ENCODE measurements at regions not wholly inside any gene's neighbourhood (a gene's known extent, or its start where the extent isn't known, plus 50 kb on each side); places are given as distances from the start of the nearest gene placed in this dataset.
"Not testable (repeated sequence)": the region's sequence is repeated elsewhere in the genome, so short reads cannot be mapped to it uniquely, and the experiment has no call there.

DNA sequence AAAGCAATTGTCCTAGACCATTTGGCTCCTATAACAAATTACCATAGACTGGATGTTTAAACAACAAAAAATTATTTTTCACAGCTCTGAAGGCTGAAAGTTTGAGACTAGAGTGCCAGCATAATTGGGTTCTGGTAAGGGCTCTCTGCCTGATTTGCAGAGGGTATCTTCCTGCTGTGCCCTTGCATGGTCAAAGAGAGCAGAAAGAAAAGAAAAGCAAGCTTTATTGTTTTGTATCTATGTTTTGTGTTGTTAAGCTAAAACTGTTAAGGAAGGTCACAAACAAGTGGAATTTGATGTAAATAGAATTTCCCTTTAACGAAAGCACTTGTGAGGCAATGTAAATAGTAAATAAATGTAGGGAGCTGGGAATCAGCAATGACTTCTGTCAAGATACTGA, 1031.0 kb upstream of the ATXN7L3B start:
- no peak for DNase-seq (ENCODE audit: low read depth in 2 of 2)

DNA sequence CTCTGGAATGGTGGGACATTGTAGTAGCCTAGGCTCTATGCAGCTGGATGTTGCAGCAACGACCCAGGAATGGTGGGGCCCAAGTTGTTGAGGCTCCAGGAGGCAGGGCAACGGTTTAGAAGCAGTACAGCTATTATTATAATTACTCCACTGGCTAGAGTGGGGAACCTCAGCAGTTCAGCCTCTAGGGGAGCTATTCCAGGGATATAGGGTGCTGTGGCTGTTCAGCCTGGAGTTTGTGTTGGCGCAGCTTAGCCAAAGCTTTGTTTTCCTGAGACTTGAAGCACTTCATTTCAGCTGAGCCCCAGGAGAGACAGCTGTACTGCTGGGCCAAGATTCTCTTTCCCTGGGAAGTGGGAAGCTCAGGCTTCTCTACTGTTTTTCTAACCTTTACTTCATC, 1023.0 kb upstream of the ATXN7L3B start:
- DNase-seq (ENCODE audit: low read depth in 2 of 2), result no peak

DNA sequence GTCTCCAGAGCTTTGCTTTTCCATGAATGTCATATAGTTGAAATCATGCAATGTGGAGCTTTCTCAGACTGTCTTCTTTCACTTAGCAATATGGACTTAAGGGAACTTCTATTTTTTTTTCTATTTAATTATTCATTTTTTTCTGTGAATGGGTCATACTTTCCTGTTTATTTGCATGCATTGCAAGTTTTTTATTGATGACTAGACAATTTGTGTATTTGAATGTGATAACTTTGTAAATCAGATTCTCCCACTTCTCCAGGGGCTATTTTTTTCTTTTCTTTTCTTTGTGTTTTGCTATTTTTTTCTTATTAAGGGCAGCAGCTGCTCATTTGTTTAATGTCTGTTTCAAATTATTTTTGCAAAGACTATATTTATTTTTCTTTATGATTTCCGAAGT, 1019.8 kb upstream of the ATXN7L3B start:
- DNase-seq (ENCODE audit: low read depth in 2 of 2), result no peak

DNA sequence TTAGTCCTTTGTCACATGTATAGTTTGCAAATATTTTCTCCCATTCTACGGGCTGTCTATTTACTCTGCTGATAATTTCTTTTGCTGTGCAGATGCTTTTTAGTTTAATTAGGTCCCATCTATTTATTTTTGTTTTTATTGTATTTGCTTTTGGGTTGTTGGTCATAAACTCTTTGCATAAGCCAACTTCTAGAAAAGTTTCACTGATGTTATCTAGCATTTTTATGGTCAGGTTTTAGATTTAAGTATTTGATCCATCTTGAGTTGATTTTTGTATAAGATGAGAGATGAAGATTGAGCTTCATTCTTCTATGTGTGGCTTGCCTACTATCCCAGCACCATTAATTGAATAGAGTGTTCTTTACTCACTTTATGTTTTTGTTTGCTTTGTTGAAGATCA, 1008.4 kb upstream of the ATXN7L3B start:
- DNase-seq (ENCODE audit: low read depth in 2 of 2), result no peak

DNA sequence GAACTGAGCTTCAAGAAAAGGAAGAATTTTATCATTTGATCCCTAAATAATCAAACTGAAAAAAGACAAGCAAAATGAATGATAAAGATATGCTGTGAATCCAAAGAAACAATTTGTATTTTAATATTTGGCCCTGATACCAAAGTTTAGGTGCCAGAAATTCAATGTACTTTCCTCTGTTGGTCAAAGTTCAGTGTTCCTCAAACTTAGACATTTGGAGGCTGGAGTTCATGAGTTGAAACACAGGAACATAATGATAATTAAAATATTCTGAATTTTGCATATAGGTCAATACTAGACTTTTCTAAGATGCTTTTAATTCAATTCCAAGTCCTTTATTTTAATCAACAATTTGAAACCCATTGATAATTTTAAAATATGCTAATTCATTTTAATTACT, 1007.7 kb upstream of the ATXN7L3B start:
- no peak for DNase-seq (ENCODE audit: low read depth in 2 of 2)

DNA sequence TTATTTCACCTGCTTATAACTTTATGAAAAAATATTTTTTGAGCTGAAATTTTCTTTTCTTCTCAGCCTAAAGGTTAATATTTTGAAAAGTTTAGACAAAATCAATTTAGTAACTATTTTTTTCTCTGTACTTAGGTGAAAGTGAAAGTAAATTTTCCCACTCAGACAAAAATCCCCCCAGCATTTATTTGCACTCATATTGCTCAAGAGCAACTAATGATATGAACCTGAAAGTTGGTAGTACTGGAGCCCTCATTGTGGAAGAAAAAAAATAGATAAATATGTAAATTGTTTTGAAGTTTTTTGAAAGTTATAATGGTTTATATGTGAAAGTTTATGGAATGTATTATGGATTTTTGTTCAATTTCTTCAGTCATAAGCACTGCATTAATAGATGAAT, 1005.9 kb upstream of the ATXN7L3B start:
- no peak for DNase-seq (ENCODE audit: low read depth in 2 of 2)

DNA sequence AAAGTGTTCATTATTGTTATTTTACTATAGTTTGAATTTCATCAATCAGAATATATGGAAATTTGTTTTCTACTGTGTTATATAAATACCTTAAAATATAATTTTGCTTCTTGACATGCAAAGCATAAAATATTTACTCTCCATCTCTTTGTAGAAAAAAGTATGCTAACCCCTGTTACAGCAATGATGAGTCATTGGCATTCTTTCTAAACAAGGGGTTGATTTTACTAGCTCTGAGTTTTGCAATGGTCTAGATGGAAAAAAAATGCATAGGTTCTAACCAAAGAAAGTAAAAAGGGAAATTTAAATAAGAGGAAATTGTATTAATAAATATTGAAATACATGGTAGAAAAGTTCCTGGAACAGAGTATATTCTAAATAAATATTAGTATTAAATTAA, 990.2 kb upstream of the ATXN7L3B start:
- no peak for DNase-seq (ENCODE audit: low read depth in 2 of 2)

DNA sequence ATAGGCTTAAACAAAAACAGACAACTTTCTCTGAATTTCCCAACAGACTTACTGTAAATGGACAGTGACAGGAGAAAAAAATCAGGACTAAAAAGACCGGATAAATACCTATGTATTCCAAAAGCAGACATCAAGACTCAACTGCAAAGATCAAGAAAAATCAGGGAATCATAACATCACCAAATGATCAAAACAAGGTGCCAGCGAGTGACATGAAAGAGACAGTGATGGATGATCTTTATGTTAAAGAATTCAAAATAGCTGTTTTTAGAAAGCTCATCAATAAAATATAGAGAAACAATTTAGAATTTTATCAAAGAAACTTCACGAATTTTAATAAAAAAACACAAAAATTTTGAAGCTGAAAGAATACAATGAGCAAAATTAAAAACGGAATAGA, 952.5 kb upstream of the ATXN7L3B start:
- DNase-seq (ENCODE audit: low read depth in 2 of 2), result no peak

DNA sequence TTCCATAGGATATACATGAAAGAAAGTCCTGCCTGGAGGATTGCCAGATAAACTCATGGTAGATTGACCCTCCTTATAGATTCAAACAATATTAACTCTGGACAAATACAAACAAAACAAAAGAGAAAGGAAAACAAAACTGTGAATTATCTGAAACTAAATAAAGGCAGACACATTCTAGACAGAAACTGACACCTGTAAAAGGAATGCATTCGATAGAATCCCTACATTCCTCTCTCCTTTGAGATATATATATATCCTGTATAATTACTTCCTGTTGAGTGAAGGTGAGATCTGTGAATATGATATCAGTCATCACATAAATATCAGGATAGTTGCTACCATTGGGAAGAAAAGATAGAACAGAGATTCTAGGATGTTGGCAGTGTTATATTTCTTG, 948.4 kb upstream of the ATXN7L3B start:
- no peak for DNase-seq (ENCODE audit: low read depth in 2 of 2)

DNA sequence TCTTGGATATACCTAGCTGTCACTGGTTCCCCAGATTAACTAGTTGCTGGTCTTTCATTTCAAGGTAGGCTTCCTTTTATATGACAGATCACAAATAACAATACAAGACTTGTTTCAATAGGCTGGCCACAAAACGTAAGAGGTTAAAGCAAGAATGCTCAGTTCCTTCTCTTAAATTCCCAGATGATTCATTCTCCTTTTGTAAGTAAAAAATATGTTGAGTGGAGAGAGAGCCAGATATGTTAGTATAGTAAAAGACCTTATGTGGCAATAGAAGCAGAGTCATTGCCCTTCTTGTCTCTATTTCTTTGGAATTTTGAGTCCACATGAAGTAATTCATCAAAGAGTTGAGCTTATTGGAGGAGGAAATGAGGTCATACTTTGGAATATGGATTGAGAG, 939.0 kb upstream of the ATXN7L3B start:
- no peak for DNase-seq (ENCODE audit: low read depth in 2 of 2)

DNA sequence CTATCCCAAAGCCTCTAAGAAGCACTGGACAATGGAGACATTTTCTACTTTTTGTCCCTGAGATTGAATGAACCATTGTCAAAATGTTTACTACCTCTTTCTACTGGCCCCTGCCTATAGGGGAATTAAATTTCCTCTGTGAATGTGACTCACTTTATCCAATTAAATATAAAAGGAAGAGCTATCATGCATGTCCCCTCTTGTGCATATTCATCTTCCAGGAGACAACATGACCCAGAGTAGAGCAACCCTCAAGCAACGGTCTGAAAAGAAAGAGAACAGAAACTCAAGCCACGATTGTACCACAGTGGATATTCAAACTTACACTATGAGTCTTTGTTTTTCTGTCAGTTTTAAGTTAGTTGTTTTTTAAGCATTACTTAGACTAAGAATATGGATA, 938.4 kb upstream of the ATXN7L3B start:
- no peak for DNase-seq (ENCODE audit: low read depth in 2 of 2)

DNA sequence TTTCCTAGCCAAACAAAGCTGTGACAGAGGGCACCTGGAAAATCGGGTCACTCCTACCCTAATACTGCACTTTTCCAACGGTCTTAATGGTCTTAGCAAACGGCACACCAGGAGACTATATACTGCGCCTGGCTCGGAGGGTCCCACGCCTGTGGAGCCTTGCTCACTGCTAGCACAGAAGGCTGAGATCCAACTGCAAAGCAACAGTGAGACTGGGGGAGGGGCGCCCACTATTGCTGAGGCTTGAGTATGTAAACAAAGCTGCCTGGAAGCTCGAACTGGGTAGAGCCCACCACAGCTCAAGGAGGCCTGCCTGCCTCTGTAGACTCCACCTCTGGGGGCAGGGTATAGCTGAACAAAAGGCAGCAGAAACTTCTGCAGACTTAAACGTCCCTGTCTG, 931.7 kb upstream of the ATXN7L3B start:
- DNase-seq (ENCODE audit: low read depth in 2 of 2), result not testable (repeated sequence)

DNA sequence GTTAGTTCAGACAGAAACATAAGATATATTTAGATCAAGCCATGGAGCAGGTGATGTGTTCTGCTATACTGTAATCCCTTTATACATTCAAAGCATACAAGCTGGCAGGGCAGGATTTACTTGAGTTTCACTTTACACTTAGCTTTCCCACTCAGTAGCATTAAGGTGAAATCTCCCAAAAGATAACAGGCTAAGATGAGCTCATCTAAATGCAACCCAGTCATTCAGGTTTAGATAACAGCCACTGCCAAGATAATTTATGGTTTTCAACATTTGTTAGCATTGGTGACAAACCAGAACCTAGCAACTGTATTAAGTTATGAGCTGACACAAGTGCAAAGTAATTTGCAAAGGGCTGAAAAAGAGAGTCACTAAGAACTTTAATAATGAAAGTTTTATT, 925.1 kb upstream of the ATXN7L3B start:
- DNase-seq (ENCODE audit: low read depth in 2 of 2), result no peak

DNA sequence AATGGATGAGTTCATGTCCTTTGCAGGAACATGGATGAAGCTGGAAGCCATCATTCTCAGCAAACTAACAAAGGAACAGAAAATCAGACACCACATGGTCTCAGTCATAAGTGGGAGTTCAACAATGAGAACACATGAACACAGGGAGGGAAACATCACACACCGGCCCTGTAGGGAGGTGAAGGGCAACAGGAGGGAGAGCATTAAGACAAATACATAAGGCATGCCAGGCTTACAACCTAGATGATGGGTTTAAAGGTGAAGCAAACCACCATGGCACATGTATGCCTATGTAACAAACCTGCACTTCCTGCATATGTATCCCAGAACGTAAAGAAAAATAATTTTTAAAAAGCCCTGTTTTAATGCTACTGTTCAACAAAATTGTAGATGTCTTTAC, 914.2 kb upstream of the ATXN7L3B start:
- no peak for DNase-seq (ENCODE audit: low read depth in 2 of 2)

DNA sequence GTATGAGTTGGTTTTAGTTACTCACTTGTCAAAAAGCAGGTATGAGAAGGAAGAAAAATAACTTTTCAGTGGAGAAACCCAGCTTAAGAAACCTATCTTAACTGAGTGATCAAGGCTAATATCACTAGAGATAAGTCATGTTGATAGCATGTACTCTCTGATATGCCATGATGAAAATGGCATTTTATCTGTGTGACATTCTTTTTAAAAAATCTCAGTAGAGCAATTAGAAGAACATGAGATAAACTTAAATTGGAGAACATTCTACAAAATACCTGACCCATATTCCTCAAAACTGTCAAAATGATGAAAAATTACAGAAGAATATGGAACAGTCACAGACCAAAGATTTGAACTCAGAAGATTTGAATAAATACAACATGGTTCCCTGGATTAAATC, 912.4 kb upstream of the ATXN7L3B start:
- DNase-seq (ENCODE audit: low read depth in 2 of 2), result no peak

DNA sequence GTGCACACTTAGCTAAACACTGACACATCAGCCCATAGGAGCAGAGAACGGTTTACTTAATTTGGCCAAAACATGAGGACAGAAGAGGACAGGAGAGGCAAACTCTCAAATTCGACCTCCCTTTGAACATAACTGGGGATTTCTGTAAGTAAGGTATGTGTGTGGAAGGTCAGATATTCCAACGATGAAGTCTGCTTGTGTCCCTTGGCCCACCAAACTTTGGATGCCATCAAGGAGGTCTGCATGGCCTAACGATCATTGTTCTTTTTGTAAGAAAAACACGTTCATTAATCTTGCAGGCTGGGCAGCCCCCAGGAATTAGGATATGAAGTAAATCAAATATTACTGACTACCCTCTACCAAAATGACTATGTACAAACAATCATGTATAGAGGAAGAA, 908.5 kb upstream of the ATXN7L3B start:
- no peak for DNase-seq (ENCODE audit: low read depth in 2 of 2)

DNA sequence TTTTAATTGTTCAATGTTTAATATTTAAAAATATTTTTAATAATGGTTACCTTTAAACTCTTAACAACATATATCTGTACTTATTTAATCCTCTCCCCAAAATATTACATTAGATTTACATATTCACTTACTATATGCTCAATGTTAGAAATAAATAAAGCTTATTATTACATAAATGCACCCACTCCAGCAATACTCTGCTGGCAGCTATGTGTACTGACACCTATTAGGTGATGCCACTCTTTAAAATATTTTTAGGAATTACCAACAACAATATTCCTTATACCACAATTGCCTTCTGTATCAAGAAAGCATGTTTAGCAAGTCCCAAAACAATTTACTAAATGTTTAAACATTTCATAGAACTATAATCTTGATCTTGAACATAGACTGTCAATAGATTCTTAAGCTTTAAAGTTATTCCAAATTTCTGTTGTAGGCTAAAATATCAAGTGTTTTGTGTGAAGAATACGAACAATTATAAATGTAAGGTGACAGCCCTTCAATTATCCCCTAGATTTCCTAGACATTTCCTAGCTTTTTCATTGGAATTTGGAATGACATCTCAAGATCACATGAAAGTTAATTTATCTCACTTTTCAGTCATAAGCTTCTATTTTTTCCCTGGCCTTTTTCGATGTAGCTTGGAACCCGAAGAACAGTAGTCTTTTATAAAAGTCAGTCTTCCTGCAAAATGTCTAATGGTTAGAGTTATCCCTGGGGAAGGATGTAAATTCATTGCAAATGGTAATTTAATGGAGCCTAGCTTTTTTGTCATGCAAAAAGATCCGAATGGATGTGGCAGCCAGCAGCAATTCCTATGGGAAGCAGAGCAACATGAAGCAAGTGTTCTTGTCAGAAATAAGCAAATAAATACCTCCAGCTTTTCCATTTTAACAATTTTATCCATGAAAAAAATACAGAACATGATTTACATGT, 907.5 kb upstream of the ATXN7L3B start:
- DNase-seq (ENCODE audit: low read depth in 2 of 2), result no peak

DNA sequence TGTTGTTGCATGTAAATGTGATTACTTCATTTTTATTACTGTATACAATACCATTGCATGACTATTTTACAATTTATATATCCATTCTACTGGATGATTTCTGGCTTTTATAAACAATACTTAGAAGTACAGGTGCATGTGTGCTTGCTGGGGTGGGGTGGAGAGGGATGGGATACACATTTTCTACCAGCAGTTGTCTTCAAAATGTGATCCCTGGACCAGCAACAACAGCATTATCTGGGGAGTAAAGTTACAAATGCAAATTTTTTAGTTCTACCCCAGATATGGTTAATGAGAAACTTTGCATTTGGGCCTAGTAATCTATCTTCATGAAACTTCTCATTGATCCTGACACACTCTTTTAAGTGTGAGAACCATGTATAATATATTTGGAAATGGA, 905.4 kb upstream of the ATXN7L3B start:
- no peak for DNase-seq (ENCODE audit: low read depth in 2 of 2)

DNA sequence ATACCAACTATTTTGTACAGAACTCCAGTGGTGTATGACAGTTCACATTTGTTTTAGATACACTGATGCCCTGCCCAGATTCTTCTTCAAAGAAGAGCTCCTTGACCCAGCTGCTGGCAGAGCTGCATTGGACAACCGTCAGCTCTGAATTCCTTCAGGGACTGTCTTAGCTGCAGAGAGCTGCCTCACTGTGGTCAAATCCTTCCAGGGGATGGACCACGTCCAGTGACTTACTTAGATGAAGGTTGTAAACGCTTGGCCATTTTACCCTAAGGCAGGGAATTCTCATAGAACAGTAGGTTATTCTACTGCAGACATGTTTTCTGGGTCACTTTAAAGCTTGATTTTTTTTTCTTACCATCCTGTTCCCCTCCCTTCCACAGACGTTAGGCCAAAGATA, 905.0 kb upstream of the ATXN7L3B start:
- no peak for DNase-seq (ENCODE audit: low read depth in 2 of 2)

DNA sequence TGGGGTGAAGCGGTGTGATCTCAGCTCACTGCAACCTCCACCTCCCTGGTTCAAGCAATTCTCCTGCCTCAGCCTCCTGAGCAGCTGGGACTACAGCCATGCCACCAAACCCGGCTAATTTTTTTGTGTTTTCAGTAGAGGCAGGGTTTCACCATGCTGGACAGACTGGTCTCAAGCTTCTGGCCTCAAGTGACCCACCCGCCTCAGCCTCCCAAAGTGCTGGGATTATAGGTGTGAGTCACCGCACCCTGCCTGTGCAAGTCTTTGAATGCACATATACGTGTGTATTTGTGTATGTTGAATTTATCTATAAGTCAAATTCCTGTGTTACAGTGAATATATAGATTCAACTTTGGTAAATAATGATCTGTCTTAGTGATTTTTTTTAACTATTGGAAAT, 898.2 kb upstream of the ATXN7L3B start:
- DNase-seq (ENCODE audit: low read depth in 2 of 2), result not testable (repeated sequence)

DNA sequence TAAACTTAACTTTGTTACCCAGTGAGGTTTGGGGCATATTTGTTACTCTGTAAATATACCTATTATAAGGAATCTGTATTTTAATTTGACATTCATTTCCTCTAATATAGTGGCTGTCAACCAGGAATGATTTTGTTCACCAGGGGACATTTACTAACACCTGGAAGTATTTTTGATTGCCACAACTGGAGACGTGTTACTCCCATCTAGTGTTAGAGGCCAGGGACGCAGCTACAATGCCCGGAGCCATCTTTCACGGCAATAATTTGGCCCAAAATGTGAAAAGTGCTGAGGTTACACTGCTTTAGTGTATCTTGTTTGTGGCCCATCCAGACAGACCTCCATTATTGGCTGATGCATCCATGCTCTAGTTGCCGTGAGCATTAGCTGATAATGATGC, 881.3 kb upstream of the ATXN7L3B start:
- no peak for DNase-seq (ENCODE audit: low read depth in 2 of 2)

DNA sequence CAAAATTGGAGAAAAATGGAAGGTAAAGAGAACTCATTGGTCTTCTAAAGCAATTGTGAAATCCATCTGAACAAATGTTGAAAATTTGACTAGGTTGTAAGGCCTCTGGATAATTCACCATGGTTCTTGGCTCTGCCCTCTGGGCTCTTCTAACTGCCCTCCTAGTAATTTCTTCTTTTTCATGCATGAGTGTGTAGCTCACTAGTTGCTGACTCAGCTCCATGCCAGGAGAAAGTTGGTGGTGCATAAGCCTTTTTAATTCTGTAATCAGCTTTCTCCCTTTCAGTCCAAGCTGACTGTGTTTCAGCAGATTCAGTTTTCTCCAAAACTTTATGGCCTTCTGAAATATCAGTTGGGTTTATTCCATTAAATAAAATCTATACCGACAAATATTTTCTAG, 877.8 kb upstream of the ATXN7L3B start:
- no peak for DNase-seq (ENCODE audit: low read depth in 2 of 2)

DNA sequence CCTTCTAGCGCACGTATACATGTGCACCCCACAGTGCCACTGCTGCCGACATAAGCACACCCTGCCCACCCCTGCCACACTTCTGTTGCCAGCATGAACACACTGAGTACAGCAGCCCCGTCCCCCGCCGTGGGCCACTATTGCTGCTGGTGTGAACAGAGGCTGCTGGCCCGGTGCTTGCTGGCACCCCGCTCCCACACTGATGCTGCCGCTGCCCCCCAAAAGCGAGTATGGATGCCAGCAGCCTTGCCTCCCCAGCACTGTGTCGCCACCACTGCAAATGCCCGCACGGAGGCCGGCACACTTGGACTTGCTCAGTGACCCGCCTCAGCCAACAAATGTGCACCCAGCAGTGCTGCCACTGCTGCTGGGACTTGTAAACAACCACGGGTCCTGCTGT, 872.4 kb upstream of the ATXN7L3B start:
- no peak for DNase-seq (ENCODE audit: low read depth in 2 of 2)

DNA sequence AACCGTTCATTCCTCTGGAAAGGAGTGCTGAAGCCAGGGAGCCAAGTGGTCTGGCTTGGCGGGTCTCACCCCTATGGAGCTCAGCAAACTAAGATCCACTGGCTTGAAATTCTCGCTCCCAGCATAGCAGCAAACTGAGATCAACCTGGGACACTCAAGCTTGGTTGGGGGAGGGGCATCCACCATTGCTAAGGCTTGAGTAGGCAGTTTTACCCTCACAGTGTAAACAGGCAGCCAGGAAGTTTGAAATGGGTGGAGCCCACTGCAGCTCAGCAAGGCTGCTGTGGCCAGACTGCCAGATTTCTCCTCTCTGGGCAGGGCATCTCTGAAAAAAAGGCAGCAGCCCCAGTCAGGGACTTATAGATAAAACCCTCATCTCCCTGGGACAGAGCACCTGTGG, 866.1 kb upstream of the ATXN7L3B start:
- DNase-seq (ENCODE audit: low read depth in 2 of 2), result not testable (repeated sequence)

Measured in stimulated activated CD4-positive, alpha-beta T cell treated with anti-CD3 and anti-CD28 coated beads, Interleukin-15, amount 100 ng/mL, for 48 hours (primary cell).